BLaER1 treated with 17β-estradiol and CSF1 and Interleukin-3, amounts not matched to agents 10 nM and 100 nM (cell line): ENCODE measurements at regions not wholly inside any gene's neighbourhood (a gene's known extent, or its start where the extent isn't known, plus 50 kb on each side); places are given as distances from the start of the nearest gene placed in this dataset.

Experiments used
- H3K27ac ChIP-seq, 11 experiments: shearing (Covaris generic); formaldehyde crosslinking; 2 replicates each; pipeline ENCODE4 v1.8.1; 2022
- H3K27me3 ChIP-seq, 11 experiments: shearing (Covaris generic); formaldehyde crosslinking; 2 replicates each; pipeline ENCODE4 v1.8.1; 2022
- H3K36me3 ChIP-seq, 11 experiments: shearing (Covaris generic); formaldehyde crosslinking; 2 replicates each; pipeline ENCODE4 v1.8.1; 2022
- H3K4me1 ChIP-seq, 10 experiments: shearing (Covaris generic); formaldehyde crosslinking; 2 replicates each; pipeline ENCODE4 v1.8.1; 2022
- H3K4me2 ChIP-seq, 11 experiments: shearing (Covaris generic); formaldehyde crosslinking; 2 replicates each; pipeline ENCODE4 v1.8.1; 2022
- H3K4me3 ChIP-seq, 10 experiments: shearing (Covaris generic); formaldehyde crosslinking; 2 replicates each; pipeline ENCODE4 v1.8.1; 2022
- H3K9ac ChIP-seq, 11 experiments: shearing (Covaris generic); formaldehyde crosslinking; 2 replicates each; pipeline ENCODE4 v1.8.1; 2022
- H3K9me3 ChIP-seq, 11 experiments: shearing (Covaris generic); formaldehyde crosslinking; replicated peaks in 1 of 11; 2 replicates each; pipeline ENCODE4 v1.8.1; 2022
- H4K20me1 ChIP-seq, 11 experiments: shearing (Covaris generic); formaldehyde crosslinking; 2 replicates each; pipeline ENCODE4 v1.8.1; 2022
- Cebpa-rat ChIP-seq, 11 experiments: shearing (Covaris generic); IDR thresholded peaks; 2 replicates each; pipeline ENCODE4 v1.8.1; 2022

- no peak overlapping the region for H3K4me2 ChIP-seq
- H3K27me3 ChIP-seq: no peaks in the 10 kb centered on the region
- H3K9ac ChIP-seq: no peak overlapping the region
- H3K4me3 ChIP-seq: no peak overlapping the region
- H3K4me1 ChIP-seq: no peaks in the 10 kb centered on the region
- H3K36me3 ChIP-seq: no peaks in the 10 kb centered on the region
- H4K20me1 ChIP-seq: no peaks in the 10 kb centered on the region
- no peak for TF ChIP-seq Cebpa-rat (IDR thresholded peaks at IDR 0.05)
- no peak overlapping the region for H3K27ac ChIP-seq
- peaks cover 0 to 6% (median 0%) of the 10 kb centered on the region in 11 experiments; a peak in 5 of 22 replicates for H3K9me3 ChIP-seq
These were observed 284.1 kb downstream of the IRS1 start for GRCh38 chr2:226515344-226516055.

DNA sequence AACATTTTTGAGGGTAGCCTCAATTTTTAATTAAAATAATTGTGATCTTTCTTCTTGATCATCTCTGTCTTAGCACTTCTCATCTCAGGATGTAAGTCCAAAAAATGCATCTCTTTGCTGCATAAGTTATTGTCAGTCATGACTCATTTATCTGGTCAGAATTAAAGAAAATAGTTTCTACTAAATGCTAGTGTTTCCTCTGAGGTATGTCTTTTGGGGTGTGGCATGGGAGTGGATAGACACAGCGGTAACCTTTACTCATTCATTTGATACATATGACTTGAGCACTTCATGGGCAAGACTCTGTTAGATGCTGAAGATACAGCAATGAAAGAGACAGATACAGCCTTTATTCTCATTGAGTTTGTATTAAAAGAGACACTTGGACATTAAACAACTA, 284.7 kb downstream of the IRS1 start:
- H3K27me3 ChIP-seq: no peaks in the 10 kb centered on the region
- H3K9ac ChIP-seq: no peak overlapping the region
- H3K36me3 ChIP-seq: no peaks in the 10 kb centered on the region
- H3K4me2 ChIP-seq: no peak overlapping the region
- peaks cover 0 to 6% (median 0%) of the 10 kb centered on the region in 11 experiments; a peak in 5 of 22 replicates for H3K9me3 ChIP-seq
- no peaks in the 10 kb centered on the region for H4K20me1 ChIP-seq
- no peak overlapping the region for H3K4me3 ChIP-seq
- no peak overlapping the region for H3K27ac ChIP-seq
- TF ChIP-seq Cebpa-rat (IDR thresholded peaks at IDR 0.05): no peak
- no peaks in the 10 kb centered on the region for H3K4me1 ChIP-seq

- no peaks in the 10 kb centered on the region for H3K9me3 ChIP-seq
- H3K27ac ChIP-seq: no peak overlapping the region
These were observed 288.3 kb downstream of the IRS1 start for GRCh38 chr2:226511311-226511710.

DNA sequence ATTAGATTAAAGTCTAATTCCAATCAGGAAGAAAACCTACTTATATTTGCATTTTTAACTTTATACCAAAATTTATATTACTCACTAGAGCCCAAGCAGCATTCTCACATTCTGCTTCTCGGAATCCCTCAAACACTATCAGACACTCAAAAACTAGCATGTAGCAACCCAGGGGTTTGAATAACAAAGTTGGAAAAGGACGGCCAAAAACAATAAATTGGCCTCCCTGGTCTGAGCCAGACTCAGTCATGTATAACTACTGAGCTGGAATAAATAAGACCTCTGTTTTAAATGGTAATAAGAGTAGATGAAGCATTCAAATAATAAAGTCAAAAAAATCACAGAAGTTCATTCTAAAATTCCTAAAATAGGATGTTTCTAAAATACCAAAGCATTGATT, 290.9 kb downstream of the IRS1 start:
- Histone ChIP-seq H3K4me2 (no peak overlapping the region), H3K9me3 (peaks cover 0 to 8% (median 6%) of the 10 kb centered on the region in 11 experiments; a peak in 14 of 22 replicates), H3K4me1 (no peaks in the 10 kb centered on the region), H3K36me3 (no peaks in the 10 kb centered on the region), H3K4me3 (no peak overlapping the region), H4K20me1 (no peaks in the 10 kb centered on the region), H3K27ac (no peak overlapping the region), H3K27me3 (no peaks in the 10 kb centered on the region), H3K9ac (no peak overlapping the region)
- no peak for TF ChIP-seq Cebpa-rat (IDR thresholded peaks at IDR 0.05)

More at GRCh38 chr2:226511311-226511710, 288.3 kb downstream of the IRS1 start:
- Histone ChIP-seq H3K27me3 (no peaks in the 10 kb centered on the region), H3K36me3 (no peaks in the 10 kb centered on the region), H3K9ac (no peak overlapping the region), H4K20me1 (no peaks in the 10 kb centered on the region), H3K4me1 (no peaks in the 10 kb centered on the region), H3K4me3 (no peak overlapping the region), H3K4me2 (no peak overlapping the region)
- no peak for TF ChIP-seq Cebpa-rat (IDR thresholded peaks at IDR 0.05)

DNA sequence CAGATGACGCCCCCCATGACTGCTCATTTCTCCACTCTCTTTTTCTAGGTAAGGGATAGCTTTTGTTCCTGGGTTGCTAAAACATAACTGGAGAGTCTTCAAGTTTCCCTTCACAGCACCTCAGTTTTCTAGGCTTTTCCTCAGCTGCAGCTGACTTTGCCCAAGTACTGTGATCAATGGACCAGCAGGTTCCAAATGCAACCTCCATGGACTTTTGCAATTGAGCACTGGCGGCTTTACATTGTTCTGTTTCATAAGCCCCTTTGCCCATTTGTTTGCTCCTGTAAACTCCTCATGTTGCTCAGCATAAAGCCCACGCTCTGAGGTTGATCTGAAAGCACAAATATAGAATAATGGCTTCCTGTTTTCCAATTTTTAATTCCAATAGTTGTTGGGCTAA, 291.6 kb downstream of the IRS1 start:
- H3K9ac ChIP-seq: no peak overlapping the region
- no peak overlapping the region for H3K4me2 ChIP-seq
- H3K4me3 ChIP-seq: no peak overlapping the region
- H3K27me3 ChIP-seq: no peaks in the 10 kb centered on the region
- H3K27ac ChIP-seq: no peak overlapping the region
- no peak for TF ChIP-seq Cebpa-rat (IDR thresholded peaks at IDR 0.05)
- no peaks in the 10 kb centered on the region for H4K20me1 ChIP-seq
- no peaks in the 10 kb centered on the region for H3K4me1 ChIP-seq
- H3K9me3 ChIP-seq: peaks cover 0 to 15% (median 13%) of the 10 kb centered on the region in 11 experiments; a peak in 15 of 22 replicates
- no peaks in the 10 kb centered on the region for H3K36me3 ChIP-seq

DNA sequence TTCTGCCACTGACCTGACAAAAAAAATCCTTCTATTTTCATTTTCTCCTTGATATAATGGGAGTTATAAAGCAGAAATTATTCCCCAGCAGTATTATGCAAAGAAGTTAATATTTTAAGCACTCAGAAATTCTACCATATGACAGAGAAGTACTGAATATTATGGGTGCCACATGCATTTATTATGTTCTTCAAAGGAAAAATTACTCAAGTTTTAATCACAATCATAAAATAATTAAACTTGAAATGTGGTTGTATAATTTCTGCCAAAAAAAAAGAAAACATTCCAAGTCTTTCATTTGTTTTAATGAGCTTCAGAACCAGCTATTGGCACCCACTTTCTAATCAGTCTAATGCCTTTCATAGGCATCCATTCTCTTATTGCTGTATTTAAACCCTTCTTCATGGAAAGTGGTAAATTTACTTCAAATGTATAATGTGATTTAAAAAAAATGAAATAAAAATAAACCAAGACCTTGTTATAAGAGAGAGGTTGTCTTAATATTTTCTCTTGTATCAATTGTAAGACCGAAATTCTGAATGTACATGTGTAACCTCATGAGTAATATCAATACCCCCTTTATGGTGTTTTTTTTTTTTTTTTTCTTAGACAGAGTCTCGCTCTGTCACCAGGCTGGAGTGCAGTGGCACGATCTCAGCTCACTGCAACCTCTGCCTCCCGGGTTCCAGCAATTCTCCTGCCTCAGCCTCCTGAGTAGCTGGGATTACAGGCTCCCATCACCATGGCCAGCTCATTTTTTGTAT, 302.3 kb downstream of the IRS1 start:
- no peak overlapping the region for H3K4me3 ChIP-seq
- H3K27ac ChIP-seq: no peak overlapping the region
- H3K36me3 ChIP-seq: no peaks in the 10 kb centered on the region
- no peaks in the 10 kb centered on the region for H4K20me1 ChIP-seq
- no peak for TF ChIP-seq Cebpa-rat (IDR thresholded peaks at IDR 0.05)
- H3K27me3 ChIP-seq: no peaks in the 10 kb centered on the region
- H3K4me1 ChIP-seq: no peaks in the 10 kb centered on the region
- H3K9me3 ChIP-seq: peaks cover 0 to 8% (median 0%) of the 10 kb centered on the region in 11 experiments; a peak in 3 of 22 replicates
- H3K9ac ChIP-seq: no peak overlapping the region
- no peak overlapping the region for H3K4me2 ChIP-seq

GRCh38 chr2:226496273-226496550, 303.4 kb downstream of the IRS1 start:
- no peak for TF ChIP-seq Cebpa-rat (IDR thresholded peaks at IDR 0.05)
- Histone ChIP-seq H3K9ac (no peak overlapping the region), H3K4me3 (no peak overlapping the region), H3K27me3 (no peaks in the 10 kb centered on the region), H3K4me1 (no peaks in the 10 kb centered on the region), H4K20me1 (no peaks in the 10 kb centered on the region), H3K4me2 (no peak overlapping the region), H3K36me3 (no peaks in the 10 kb centered on the region), H3K9me3 (peaks cover 0 to 2% (median 0%) of the 10 kb centered on the region in 11 experiments; a peak in 1 of 22 replicates), H3K27ac (no peak overlapping the region)

- no peak overlapping the region for H3K4me3 ChIP-seq
- no peak for TF ChIP-seq Cebpa-rat (IDR thresholded peaks at IDR 0.05)
- no peaks in the 10 kb centered on the region for H3K27me3 ChIP-seq
- H3K36me3 ChIP-seq: no peaks in the 10 kb centered on the region
- no peaks in the 10 kb centered on the region for H4K20me1 ChIP-seq
- H3K9me3 ChIP-seq: no peaks in the 10 kb centered on the region
- no peak overlapping the region for H3K4me2 ChIP-seq
- H3K4me1 ChIP-seq: no peaks in the 10 kb centered on the region
- no peak overlapping the region for H3K27ac ChIP-seq
- H3K9ac ChIP-seq: no peak overlapping the region
These were observed 304.0 kb downstream of the IRS1 start for GRCh38 chr2:226495466-226496272.

GRCh38 chr2:226491112-226491511, 308.5 kb downstream of the IRS1 start:
- no peaks in the 10 kb centered on the region for H3K27me3 ChIP-seq
- H3K36me3 ChIP-seq: no peaks in the 10 kb centered on the region
- no peak overlapping the region for H3K27ac ChIP-seq
- H3K4me2 ChIP-seq: no peak overlapping the region
- H3K9ac ChIP-seq: no peak overlapping the region
- H3K4me1 ChIP-seq: no peaks in the 10 kb centered on the region
- H3K4me3 ChIP-seq: no peak overlapping the region
- no peaks in the 10 kb centered on the region for H4K20me1 ChIP-seq
- H3K9me3 ChIP-seq: no peaks in the 10 kb centered on the region
- TF ChIP-seq Cebpa-rat (IDR thresholded peaks at IDR 0.05): no peak
